ENCODE measurements at regions not wholly inside any gene's neighbourhood (a gene's known extent, or its start where the extent isn't known, plus 50 kb on each side); places are given as distances from the start of the nearest gene placed in this dataset.
"Not testable (repeated sequence)": the region's sequence is repeated elsewhere in the genome, so short reads cannot be mapped to it uniquely, and the experiment has no call there.

DNA sequence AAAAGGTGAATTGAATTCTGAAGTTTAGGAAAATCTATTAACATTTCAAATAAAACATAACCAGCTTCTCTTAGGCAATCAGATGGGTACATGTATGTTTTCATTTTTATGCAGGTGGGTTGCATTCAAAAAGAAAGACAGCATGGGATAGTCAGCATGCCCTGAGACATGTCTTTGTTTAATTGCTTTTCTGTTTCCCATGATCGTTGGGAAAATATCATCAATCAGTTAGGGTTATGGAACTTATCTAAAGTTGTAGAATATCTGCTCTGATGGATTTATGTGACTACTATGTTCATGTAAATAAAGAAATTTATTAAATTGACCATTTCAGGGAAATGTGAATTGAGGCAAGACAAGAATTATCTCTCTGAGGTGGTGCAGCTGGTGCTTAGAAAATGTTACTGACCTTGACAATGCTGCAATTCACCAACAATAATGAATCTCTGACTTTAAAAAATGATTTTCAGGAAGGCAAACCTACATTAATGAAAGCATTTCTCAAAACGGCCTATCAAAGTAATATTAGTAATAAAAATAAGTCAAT is 112.7 kb downstream of the RFPL4B start:
- no peak for DNase-seq (ENCODE audit: low spot score)

DNA sequence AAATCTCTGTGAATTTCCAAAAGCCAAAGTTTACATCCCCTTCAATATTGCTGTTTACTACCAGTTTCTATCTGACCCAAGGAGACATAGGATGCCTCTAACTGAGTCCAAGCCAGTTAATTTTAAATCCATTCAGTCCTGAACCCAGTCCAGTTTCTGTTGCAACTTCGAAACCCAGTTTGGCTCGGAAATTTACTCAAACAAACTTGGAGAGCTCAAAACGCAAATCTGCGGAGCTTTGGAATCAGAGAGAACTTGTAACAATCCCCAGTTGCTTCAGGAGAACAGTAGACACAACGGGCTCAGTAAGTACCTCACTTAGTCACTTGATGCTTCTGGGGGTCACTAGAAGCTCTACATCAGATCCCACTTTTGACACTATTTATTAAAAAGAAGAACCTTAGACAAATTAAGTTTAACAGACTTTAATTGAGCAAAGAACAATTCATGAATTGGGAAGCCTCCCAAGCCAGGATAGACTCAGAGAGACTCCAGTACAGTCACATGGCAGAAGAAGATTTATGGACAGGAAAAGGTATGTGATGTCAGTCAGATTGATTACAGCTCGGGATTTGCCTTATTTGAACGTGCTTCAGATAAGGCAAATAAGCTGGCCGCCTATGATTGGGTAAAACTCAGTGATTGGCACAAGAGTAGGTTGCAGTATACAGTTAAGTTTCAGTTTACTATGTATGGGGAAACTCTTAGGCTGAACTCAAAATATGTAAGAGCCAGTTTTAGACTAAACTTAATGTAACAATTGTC is 118.0 kb downstream of the RFPL4B start:
- no peak for DNase-seq (ENCODE audit: low spot score)

DNA sequence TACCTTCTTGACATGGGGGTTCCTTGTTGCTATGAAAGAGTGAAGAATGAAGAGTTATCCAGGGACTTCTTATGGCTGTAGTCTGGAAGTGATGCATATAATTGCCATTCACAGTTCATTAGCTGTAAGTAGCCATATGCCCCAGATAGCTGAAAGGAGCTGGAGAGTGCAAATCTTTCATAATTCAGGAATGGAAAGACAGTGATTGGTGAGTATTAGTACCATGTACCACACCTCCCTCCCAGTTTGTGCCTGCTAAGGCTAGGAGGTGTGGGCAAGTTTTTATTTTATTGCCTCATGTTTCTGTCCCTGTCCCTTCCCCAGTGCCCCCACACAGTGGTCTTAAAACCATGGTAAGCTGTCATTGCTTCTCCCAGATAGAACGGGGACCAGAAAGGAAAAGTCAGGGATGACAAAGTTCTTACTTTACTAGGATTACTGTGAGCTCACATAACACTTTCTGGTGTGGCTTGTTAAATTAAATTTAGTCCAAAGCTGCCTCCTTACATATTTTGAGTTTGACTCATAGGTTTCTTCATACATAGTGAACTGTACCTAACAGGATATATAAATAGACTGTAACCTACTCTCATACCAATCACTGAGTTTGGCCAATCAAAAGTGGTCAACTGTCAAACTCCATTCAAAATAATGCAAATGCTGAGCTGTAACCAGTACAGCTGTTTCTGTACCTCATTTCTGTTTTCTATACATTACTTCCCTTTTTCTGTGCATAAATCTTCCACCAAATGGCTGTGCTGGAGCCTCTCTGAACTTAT is 119.4 kb downstream of the RFPL4B start:
- no peak for DNase-seq (ENCODE audit: low spot score)

DNA sequence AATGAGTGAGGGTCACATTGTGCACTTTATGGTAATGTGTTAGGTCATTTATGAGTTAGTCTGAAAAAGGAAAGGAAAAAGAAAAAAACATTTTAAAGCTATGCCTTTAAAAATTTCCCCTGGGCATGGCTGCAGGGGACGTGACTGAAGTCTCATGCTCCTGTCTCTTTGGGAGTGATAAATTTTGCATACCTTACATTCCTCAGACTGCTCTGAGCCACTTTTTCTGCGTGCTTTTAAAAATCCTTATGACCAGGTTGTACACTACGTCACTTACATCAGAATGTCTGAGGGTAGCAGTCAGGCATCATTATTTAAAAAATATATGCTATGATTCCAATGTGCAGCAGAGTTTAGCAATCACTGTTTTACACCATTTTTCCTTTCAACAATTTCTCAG is 121.2 kb downstream of the RFPL4B start:
- DNase-seq (ENCODE audit: low spot score), result no peak

DNA sequence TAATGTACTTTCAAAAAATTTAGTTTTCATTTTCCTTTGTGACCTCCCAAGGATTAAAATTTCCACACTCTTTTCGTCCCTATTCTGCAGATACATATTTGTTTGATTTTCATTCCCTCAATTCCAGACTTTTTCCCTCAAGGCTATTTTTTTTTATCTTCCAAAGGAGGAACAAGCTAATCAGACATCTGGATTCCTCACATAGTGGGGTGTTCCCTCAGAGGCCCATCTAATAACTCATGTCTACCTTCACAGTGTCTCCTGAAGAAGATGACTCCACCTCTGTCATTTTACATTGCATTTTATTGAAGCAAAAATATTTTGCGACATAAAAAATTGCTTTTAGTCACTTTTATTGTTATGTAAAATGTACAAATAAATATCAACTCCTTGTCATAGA is 122.2 kb downstream of the RFPL4B start:
- DNase-seq (ENCODE audit: low spot score), result no peak

DNA sequence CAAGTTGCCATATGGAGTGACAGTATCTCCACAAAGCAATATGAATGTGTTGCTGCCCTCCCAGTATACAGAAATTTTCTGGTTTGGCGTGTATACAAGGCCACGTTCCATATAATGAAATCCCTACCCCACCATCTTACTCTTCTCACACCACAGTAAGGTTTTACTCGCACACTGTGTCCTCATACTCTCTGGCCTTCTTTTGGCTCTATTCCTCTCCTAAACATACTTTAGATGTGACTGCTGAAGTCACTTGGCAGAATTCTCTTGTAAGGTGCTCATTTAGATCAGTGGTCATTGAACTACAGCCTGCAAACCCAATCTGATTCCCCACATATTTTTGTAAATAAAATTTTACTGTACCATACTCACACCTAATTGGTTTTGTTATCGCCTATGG is 123.2 kb downstream of the RFPL4B start:
- DNase-seq (ENCODE audit: low spot score), result no peak

DNA sequence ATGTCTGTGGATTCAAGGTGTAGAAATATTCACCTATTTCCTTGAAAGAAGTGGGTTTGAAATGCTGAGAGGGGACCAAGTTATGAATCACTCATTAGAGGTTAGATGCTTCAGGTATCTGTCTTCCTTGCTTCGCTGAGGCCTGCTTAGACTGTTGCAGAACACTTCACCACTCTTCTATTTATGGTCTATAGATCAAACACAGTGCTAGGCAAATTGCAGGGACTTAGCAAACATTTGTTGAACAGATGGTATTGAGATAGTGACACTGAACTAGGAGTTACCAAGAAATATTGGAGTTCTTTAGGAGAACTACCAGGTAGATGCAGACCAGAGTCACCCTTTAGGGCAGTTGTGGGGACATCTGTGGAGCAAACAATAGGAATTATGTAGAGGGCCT is 123.8 kb downstream of the RFPL4B start:
- DNase-seq (ENCODE audit: low spot score), result no peak

DNA sequence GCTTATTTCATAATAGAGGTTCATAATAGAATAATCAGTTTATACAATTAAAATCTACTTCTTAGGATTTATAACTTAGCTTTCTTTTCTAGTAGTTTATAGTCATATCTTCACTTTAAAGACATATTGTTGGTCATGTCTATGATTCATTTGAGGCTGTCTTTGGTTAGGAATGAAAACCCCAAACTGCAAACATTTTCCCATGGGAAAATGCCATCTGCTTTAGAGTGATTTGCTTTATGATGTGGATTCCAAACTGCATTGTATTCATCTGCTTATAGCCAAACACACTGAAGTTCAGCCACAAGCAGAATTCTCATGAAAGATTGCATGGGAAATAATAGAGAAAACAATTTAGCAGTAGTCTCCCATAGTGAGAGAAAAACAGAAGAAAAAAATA is 128.0 kb downstream of the RFPL4B start:
- no peak for DNase-seq (ENCODE audit: low spot score)

DNA sequence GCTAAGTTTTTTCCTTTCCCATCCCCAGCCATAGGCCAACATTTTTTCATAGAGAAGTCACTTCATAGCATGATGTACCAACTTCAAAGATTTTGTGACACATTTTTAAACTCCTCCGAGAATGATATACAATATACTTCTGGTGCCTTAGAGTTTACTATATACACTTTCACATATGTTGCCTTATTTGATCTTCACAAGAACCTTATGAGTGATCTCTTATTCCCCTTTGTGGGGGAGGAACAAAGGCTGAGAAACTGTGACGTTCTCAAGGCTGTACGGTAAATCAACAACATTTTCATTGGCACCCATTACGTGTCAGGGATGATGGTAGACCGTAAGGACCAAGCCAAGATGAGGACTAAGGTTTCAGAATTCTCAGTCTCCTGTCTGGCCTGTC is 130.0 kb downstream of the RFPL4B start:
- no peak for DNase-seq (ENCODE audit: low spot score)

DNA sequence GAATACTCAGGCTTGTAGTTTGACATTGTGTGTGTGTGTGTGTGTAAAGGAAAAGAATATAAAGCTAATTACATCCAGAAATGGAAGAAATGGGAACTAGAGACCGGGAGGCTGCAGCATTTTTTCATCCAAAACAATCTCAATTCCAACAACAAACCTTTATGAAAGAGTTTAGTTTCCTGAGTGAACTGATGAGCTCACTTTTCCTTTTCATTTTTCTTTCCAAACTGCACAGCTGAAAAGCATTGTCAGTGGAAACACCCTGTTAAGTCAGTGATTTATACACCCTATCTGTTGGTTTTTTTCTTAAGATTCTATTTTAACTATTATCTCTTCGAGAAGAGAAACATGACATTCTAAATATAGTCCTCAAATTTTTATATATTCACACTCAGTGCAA is 130.9 kb downstream of the RFPL4B start:
- no peak for DNase-seq (ENCODE audit: low spot score)

DNA sequence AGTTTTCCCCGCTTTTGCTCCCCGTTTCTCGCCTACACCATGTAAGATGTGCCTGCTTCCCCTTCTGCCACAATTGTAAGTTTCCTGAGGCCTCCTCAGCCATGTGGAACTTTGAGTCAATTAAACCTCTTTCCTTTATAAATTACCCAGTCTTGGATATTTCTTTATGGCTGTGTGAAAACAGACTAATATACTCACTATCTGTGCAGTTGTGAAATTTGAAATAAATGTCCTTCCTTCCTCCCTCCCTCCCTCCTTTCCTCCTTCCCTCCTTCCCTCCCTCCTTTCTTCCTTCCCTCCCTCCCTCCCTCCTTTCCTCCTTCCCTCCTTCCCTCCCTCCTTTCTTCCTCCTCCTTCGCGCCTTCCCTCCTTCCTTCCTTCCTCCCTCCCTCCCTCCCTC is 132.8 kb downstream of the RFPL4B start:
- not testable (repeated sequence) for DNase-seq (ENCODE audit: low spot score)

DNA sequence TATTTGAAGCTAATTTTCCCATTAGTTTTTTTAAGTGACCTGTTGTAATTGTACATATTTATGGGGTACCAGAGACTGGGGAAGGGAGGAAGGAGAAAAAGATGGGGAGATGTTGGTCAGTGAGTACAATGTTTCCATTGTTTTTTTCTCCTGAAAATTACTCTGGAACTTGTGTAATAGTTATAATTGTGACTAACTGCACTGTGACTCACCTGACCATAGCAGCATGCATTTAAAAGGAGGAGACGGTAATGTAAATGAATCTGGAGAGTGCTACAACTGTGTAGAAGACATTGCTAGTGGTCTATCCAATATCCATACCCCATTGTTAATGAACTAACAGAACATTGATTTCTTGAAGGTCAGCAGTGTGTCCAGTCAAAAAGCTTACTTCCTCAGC is 133.4 kb downstream of the RFPL4B start:
- DNase-seq (ENCODE audit: low spot score), result peak; percentile 12

DNA sequence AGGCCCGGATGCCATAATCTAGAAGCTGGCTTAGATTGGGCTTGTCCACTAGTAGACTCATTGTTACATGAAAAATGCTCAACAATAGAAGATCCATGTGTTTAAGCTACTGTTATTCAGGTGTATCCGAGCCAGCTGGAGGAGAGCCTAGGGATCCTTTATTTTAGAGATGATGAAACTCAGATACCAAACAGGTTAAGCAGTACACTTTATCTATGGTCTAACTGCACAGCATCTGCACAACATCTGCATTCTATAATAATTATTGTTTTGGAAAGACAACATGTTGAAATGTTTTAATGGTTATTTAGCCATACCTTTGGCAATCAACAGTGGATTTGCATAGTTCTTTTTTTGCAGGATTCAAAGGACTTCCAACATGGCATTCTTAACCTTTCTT is 134.1 kb downstream of the RFPL4B start:
- DNase-seq (ENCODE audit: low spot score), result no peak

DNA sequence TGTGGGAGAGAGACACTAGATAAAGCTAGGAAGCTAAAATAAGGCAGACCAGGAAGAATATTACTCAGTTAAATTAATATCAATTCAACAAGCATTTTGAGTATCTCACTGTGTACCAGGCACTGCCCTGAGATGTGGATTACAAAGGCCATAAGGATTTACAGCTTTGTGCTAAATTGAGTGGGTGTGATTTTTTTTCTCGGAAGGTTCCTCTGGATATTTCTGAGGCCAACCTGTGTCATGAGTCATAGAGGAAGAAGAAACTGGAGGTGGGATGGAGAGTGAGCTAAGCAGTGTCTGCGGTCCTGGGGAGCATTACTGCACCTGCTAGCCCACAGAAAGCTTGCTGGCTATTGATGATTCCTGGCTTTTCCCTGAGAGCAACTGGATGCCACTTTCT is 135.2 kb downstream of the RFPL4B start:
- no peak for DNase-seq (ENCODE audit: low spot score)

DNA sequence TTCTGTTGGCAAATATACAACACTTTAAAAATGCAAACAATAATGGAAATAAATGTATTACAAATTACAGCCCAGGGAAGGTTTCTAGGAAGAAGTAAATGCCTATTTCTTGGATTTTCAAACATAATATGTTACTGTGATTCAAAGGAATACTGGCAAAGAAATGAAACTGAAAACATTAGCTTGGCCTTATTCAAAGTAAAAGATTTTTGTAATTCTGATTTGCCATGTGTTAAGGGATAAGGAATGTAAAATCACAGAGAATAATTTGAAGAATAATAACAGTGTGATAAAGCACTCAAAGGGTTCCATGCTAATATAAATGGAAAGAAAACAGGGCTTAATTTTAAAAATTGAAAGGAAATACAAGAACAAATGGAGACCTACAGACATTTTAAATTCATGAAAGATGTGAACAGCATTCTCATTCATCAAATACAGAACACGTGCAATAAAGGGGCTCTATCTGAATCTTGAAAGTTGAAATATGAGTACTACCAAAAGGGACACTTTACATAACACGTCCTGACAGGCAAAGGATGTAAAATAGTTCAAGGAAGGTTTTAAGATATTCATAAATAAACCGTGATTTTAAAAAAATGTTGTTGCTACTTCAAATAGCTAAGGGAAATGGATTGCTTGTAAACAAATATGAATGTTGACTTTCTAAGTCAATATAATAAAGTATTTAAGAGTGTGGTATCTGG is 138.1 kb downstream of the RFPL4B start:
- DNase-seq (ENCODE audit: low spot score), result no peak

DNA sequence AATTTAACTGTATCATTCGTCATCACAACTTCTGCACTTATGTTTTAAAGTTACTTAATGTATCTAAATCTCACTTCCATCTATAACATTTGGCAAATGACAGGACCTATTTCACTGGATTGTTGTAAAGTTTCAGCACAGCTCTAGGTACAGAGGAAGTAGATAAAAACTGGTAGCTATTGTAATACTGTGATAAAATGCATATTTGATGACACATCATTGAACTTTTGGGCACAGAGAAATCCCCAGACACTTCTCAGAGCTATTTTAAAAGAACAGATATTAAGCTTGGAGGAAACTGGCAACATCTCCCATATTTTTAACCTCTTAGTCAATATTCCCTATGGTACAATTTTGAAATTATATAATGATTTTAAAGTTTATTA is 138.7 kb downstream of the RFPL4B start:
- DNase-seq (ENCODE audit: low spot score), result no peak

DNA sequence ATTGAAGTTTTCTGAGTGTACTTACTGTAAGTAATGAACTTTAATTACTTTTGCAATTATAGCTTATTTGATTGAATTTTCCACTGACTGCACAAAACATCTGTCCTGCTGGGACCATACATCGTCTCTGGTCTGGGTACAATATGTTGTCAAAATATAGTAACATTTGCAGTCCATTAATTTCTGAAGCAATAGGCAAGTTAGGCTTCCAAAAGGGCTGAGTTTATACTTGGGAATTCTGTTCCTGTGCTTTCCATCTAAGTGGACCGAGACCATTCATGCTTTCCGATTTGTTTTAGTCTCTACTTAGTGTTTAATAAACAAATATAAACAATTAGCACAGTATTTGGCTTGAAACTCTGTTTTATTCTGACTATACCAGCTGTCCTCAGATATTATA is 139.3 kb downstream of the RFPL4B start:
- DNase-seq (ENCODE audit: low spot score), result no peak

DNA sequence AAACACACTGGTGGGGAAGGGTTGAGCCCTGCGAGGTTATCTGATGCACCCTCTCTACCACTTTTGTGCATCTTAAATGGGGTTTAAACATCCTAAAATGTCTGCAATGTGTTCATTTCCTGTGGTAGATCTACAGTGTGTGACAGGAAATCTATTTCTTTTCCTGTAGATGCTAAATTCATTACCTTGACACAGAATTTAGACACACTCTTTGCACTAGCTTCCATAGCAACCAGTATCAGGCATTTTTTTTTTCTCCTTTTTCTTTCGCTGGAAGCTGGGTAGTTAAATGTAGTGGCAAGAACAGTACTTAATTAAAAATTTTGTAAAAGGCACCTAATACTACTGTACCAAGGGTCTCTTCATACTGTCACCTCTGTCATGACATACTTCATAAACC is 141.1 kb downstream of the RFPL4B start:
- DNase-seq (ENCODE audit: low spot score), result no peak

DNA sequence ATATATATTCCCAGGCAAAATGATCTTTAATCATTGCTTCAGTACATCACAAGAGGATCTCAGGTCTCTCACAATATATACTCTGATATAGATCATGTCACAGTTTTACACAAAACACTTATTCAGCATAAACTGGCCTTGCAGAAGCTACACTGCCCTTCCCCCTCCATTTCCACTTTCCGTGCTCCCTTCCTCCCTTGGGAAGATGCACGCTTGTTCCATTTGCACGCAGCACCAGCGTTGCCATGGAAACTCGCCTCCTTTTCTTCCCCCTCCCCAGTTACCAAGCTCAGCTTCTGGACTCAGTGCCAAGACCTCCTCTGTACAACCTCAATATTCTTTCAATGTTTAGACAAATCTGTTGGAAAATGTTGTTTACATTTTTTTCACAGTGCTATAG is 154.6 kb downstream of the RFPL4B start:
- no peak for DNase-seq (ENCODE audit: low spot score)

DNA sequence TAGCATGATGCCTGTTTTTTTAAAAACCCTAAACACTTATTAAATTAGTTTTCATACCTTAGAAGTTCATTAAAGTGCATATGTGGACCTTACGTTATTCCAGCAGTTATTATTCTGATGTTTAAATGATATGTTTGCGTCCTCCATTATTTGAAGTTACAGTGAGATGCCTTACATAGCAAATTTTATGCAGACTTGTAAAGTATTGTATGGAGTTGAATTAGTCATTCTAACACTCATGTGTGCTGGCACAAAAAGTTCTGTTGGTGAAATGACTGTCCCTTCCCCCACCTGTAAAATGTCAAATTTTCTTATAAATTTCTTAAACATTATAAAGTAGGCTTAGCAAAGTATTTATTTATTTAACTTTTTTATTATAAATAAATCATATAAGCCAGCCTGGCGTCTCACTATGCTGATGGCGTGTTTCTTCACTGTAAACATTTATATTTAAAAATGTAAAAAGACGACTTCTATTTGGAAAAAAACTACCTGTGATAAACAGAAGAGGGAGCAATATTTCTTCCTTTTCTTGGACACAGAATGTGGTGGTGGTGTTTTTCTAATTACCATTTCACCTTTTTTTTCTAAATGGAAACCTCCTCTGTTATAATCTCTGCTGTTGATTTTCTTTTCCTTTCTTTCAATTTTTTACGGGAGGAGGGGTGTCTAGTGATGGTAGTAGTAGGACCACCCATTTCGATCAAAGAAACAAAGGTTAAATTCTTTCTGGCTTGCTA is 155.4 kb downstream of the RFPL4B start:
- DNase-seq (ENCODE audit: low spot score), result peak; percentile 17

DNA sequence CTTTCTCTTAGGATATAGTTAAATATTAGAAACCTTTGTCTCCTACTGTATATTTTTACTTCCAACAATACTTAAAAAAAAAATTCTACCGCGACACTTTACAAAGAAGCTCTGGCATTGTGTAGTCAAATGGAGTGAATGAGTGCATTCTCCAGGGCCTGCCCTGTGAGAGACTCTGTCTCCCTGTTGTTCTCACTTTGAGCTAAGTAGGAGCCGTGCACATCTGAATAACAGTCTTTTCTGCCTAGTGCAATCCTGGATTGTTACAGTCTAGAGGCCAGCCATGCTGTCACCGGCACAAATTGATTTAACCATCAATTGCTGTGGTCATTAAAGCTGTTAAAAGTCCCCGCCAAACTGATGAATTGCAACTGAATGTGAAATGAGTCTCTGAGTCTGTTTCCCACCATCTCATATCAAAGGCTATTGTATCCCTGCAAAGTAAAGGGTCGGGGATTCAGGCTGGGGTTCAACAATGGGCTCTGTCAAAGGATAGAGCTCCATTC is 156.0 kb downstream of the RFPL4B start:
- DNase-seq (ENCODE audit: low spot score), result no peak

DNA sequence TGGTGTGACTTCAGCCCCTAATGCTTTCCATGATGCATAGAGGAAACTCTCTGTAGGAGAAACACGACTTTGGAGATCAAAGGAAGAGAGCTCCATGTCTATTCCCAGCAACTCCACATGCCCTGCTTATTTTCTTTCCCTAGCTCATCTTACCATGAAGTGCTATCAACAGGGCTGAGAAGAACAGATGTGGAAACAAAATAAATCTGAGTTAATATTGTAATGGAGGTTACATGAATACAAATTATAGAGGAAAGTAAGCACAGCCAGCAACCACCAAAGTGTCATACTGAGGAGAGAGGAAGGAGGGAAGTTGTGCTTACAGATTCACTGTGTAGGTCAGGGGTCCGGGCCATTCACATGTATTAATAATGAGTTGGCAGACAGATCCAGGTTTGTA is 157.5 kb downstream of the RFPL4B start:
- DNase-seq (ENCODE audit: low spot score), result no peak
